H1 (cell line): ENCODE measurements at regions not wholly inside any gene's neighbourhood (a gene's known extent, or its start where the extent isn't known, plus 50 kb on each side); places are given as distances from the start of the nearest gene placed in this dataset.

ENCODE experiments used
- CTCF ChIA-PET: fragments of 300-600 bp; sonication (Branson Sonifier 250); formaldehyde crosslinking; loops from one replicate; lab custom pipeline; 2021; ENCODE audit not compliant: partially characterized antibody; lab: Charles Lee
- POLR2A ChIA-PET: fragments of 300-600 bp; sonication (Branson Sonifier 250); formaldehyde crosslinking; loops from one replicate; lab custom pipeline; 2021; ENCODE audit warnings: inconsistent platforms; ENCODE audit not compliant: partially characterized antibody; lab: Charles Lee
- DNase-seq, 2 experiments: peaks; one replicate each; pipeline versions ENCODE4 v3.0.0 to v3.0.0-alpha.2; 2010 to 2022; ENCODE audit warnings: low spot score in 2 of 2, low read depth in 1 of 2, mixed read lengths in 1 of 2
- FAIRE-seq: peaks from 2 replicates; lab custom pipeline; 2011; peaks lifted over from hg19 to GRCh38; lab: Jason Lieb, UNC
- H2AFZ ChIP-seq: 2 replicates; pipeline ENCODE4 v1.8.1; 2012; ENCODE audit warnings: low read length, inconsistent platforms
- H2AK5ac ChIP-seq: 2 replicates; pipeline ENCODE4 v1.6.1; 2013; ENCODE audit warnings: low read depth, low read length
- H2BK120ac ChIP-seq: replicated peaks from 2 replicates; pipeline ENCODE3; 2013; ENCODE audit warnings: low read depth, low read length, inconsistent platforms
- H2BK12ac ChIP-seq: 2 replicates; pipeline ENCODE4 v1.6.1; 2013; ENCODE audit warnings: low read depth, low read length
- H2BK15ac ChIP-seq: 2 replicates; pipeline ENCODE4 v1.6.1; 2013; ENCODE audit warnings: low read length
- H2BK20ac ChIP-seq: 2 replicates; pipeline ENCODE4 v1.6.1; 2013; ENCODE audit warnings: low read length
- H2BK5ac ChIP-seq: 2 replicates; pipeline ENCODE4 v1.6.1; 2013; ENCODE audit warnings: low read depth, low read length
- H3K14ac ChIP-seq: 2 replicates; pipeline ENCODE4 v1.6.1; 2013; ENCODE audit warnings: inconsistent platforms; ENCODE audit not compliant: insufficient read length
- H3K18ac ChIP-seq: 2 replicates; pipeline ENCODE4 v1.6.1; 2013; ENCODE audit warnings: low read length; ENCODE audit errors: extremely low read depth
- H3K23ac ChIP-seq: 2 replicates; pipeline ENCODE4 v1.6.1; 2013; ENCODE audit warnings: inconsistent platforms; ENCODE audit not compliant: insufficient read length
- H3K23me2 ChIP-seq: 2 replicates; pipeline ENCODE4 v1.6.1; 2013; ENCODE audit warnings: low read depth, low read length
- H3K27ac ChIP-seq: 2 replicates; pipeline ENCODE4 v1.6.1; 2011; ENCODE audit warnings: low read depth, low read length, inconsistent platforms
- H3K27me3 ChIP-seq, 4 experiments: replicated peaks in 1 of 4; 1 replicate in 1 of 4; 2 replicates in 3 of 4; pipeline versions ENCODE4 v1.6.1 to v1.8.1; 2011 to 2013; ENCODE audit warnings: low read length in 3 of 4, mild to moderate bottlenecking in 3 of 4, inconsistent platforms in 2 of 4, mixed read lengths in 2 of 4, moderate library complexity in 1 of 4; ENCODE audit not compliant: control insufficient read depth in 3 of 4, insufficient read depth in 3 of 4; ENCODE audit errors: extremely low read depth in 1 of 4
- H3K36me3 ChIP-seq, 4 experiments: 2 replicates each; pipeline versions ENCODE4 v1.6.1 to v1.8.1; 2011 to 2013; ENCODE audit warnings: mild to moderate bottlenecking in 4 of 4, low read length in 3 of 4, moderate library complexity in 2 of 4, control low read depth in 1 of 4, inconsistent platforms in 1 of 4; ENCODE audit not compliant: insufficient read depth in 4 of 4, control insufficient read depth in 2 of 4
- H3K4ac ChIP-seq: replicated peaks from 2 replicates; pipeline ENCODE3; 2013; ENCODE audit warnings: low read length, low read depth, mixed read lengths, inconsistent platforms; ENCODE audit not compliant: insufficient read length
- H3K4me1 ChIP-seq, 4 experiments: replicated peaks in 1 of 4; 1 replicate in 1 of 4; 2 replicates in 3 of 4; pipeline versions ENCODE4 v1.6.1 to v1.8.1; 2011 to 2013; ENCODE audit warnings: low read length in 3 of 4, inconsistent platforms in 2 of 4, mixed read lengths in 1 of 4; ENCODE audit not compliant: insufficient read depth in 4 of 4, control insufficient read depth in 3 of 4
- H3K4me2 ChIP-seq, 2 experiments: 2 replicates each; pipeline versions ENCODE4 v1.6.1 to v1.8.1; 2011 to 2013; ENCODE audit warnings: low read depth in 2 of 2, low read length in 2 of 2, control low read depth in 1 of 2, inconsistent platforms in 1 of 2, mild to moderate bottlenecking in 1 of 2; ENCODE audit not compliant: insufficient read depth in 1 of 2
- H3K4me3 ChIP-seq, 4 experiments: fragments of 200-600, 300-600 bp in 1 of 4; sonication (generic), shearing (Covaris generic), sonication (Bioruptor Twin) in 1 of 4; 2 replicates each; pipeline versions ENCODE4 v1.5.1 to v1.8.1; 2011 to 2016; ENCODE audit warnings: low read length in 4 of 4, low read depth in 3 of 4, control low read depth in 2 of 4, inconsistent platforms in 2 of 4, mild to moderate bottlenecking in 2 of 4, mixed read lengths in 1 of 4, moderate library complexity in 1 of 4; ENCODE audit not compliant: insufficient read depth in 2 of 4; ENCODE audit errors: extremely low read depth in 1 of 4
- H3K56ac ChIP-seq: replicated peaks from 2 replicates; pipeline ENCODE3; 2013; ENCODE audit warnings: low read depth, mild to moderate bottlenecking, mixed read lengths, low read length, inconsistent platforms; ENCODE audit not compliant: insufficient read length
- H3K79me1 ChIP-seq: 2 replicates; pipeline ENCODE4 v1.6.1; 2013; ENCODE audit warnings: low read depth, low read length, control low read depth
- H3K79me2 ChIP-seq, 2 experiments: 2 replicates each; pipeline versions ENCODE4 v1.6.1 to v1.8.1; 2012 to 2013; ENCODE audit warnings: low read length in 2 of 2, mild to moderate bottlenecking in 2 of 2, inconsistent platforms in 1 of 2; ENCODE audit not compliant: insufficient read depth in 2 of 2, control insufficient read depth in 1 of 2
- H3K9ac ChIP-seq, 4 experiments: replicated peaks in 1 of 4; 1 replicate in 1 of 4; 2 replicates in 3 of 4; pipeline versions ENCODE4 v1.6.1 to v1.8.1; 2011 to 2013; ENCODE audit warnings: low read depth in 3 of 4, low read length in 3 of 4, control low read depth in 2 of 4, mild to moderate bottlenecking in 2 of 4, moderate library complexity in 2 of 4, inconsistent platforms in 1 of 4; ENCODE audit errors: extremely low read depth in 1 of 4
- H3K9me3 ChIP-seq, 2 experiments: 2 replicates each; pipeline versions ENCODE4 v1.6.1 to v1.8.1; 2012 to 2013; ENCODE audit warnings: mild to moderate bottlenecking in 2 of 2, moderate library complexity in 2 of 2, control low read depth in 1 of 2, inconsistent platforms in 1 of 2, low read depth in 1 of 2, low read length in 1 of 2, mixed read lengths in 1 of 2; ENCODE audit not compliant: insufficient read depth in 2 of 2
- H4K20me1 ChIP-seq, 2 experiments: replicated peaks in 1 of 2; 2 replicates each; pipeline versions ENCODE3 to v1.8.1; 2011 to 2013; ENCODE audit warnings: inconsistent platforms in 2 of 2, low read length in 2 of 2, mild to moderate bottlenecking in 1 of 2; ENCODE audit not compliant: insufficient read depth in 2 of 2, control insufficient read depth in 1 of 2
- H4K5ac ChIP-seq: 2 replicates; pipeline ENCODE4 v1.6.1; 2013; ENCODE audit warnings: low read length, low read depth, mixed read lengths, inconsistent platforms; ENCODE audit not compliant: insufficient read length
- H4K8ac ChIP-seq: 2 replicates; pipeline ENCODE4 v1.8.0; 2013; ENCODE audit warnings: mild to moderate bottlenecking, moderate library complexity, low read length, inconsistent platforms; ENCODE audit not compliant: insufficient read depth; ENCODE audit errors: extremely low read depth
- H4K91ac ChIP-seq: replicated peaks from 2 replicates; pipeline ENCODE3; 2013; ENCODE audit warnings: low read length, mixed read lengths, inconsistent platforms; ENCODE audit not compliant: insufficient read length
- BACH1 ChIP-seq: IDR thresholded peaks from 2 replicates; pipeline ENCODE4 v1.6.1; 2012; ENCODE audit warnings: low read length, improper control_type of control experiment
- BRCA1 ChIP-seq: IDR thresholded peaks from 2 replicates; pipeline ENCODE4 v1.6.1; 2012; ENCODE audit warnings: low read depth, low read length, improper control_type of control experiment
- CTBP2 ChIP-seq: IDR thresholded peaks from 2 replicates; pipeline ENCODE4 v1.7.0; 2011; ENCODE audit warnings: borderline replicate concordance, mild to moderate bottlenecking, moderate library complexity, mixed read lengths, low read length; ENCODE audit not compliant: insufficient read depth, insufficient read length
- KDM1A ChIP-seq: fragments of 200-600, 300-600 bp; sonication (generic); IDR thresholded peaks from 2 replicates; pipeline ENCODE4 v1.7.1; 2016; ENCODE audit warnings: mild to moderate bottlenecking, low read length, borderline replicate concordance
- MAX ChIP-seq: IDR thresholded peaks from 2 replicates; pipeline ENCODE4 v1.6.1; 2012; ENCODE audit warnings: inconsistent platforms
- POLR2A ChIP-seq, 2 experiments: IDR thresholded peaks; 1 replicate in 1 of 2; 2 replicates in 1 of 2; pipeline ENCODE4 v1.6.1; 2011; ENCODE audit warnings: low read depth in 2 of 2, low read length in 2 of 2, mild to moderate bottlenecking in 2 of 2; ENCODE audit errors: control extremely low read depth in 1 of 2
- POU5F1 ChIP-seq: IDR thresholded peaks from 2 replicates; pipeline ENCODE4 v1.6.1; 2011; ENCODE audit warnings: low read depth, mild to moderate bottlenecking, low read length, moderate library complexity
- SIRT6 ChIP-seq: IDR thresholded peaks from one replicate; pipeline ENCODE4 v1.7.1; 2012; ENCODE audit warnings: low read length, inconsistent platforms
- WGBS, 2 experiments: shearing (Covaris generic) in 1 of 2; methylation state at CpG; one replicate each; pipeline versions ENCODE4 v1.1.6 to v1.1.7; 2013 to 2015; ENCODE audit warnings: low lambda C conversion rate in 2 of 2, mixed read lengths in 2 of 2, inconsistent platforms in 1 of 2, low coverage in 1 of 2, missing lambda C conversion rate in 1 of 2; ENCODE audit not compliant: insufficient replicate concordance in 2 of 2, insufficient coverage in 1 of 2, insufficient read length in 1 of 2; ENCODE audit errors: extremely low coverage in 1 of 2, missing lambda C conversion rate in 1 of 2; 5-methylcytosine and 5-hydroxymethylcytosine counted together

GRCh38 chrX:21153033-21153432 lies 221.2 kb upstream of the CNKSR2 start:
- ChIA-PET CTCF (no interaction called here), POLR2A (no interaction called here)
- Histone ChIP-seq H3K27ac (no peak overlapping the region), H3K9me3 (no peaks in the 10 kb centered on the region), H2BK5ac (no peak overlapping the region), H2BK12ac (no peak overlapping the region), H3K79me2 (no peaks in the 10 kb centered on the region), H3K18ac (no peak overlapping the region), H3K4ac (no peak overlapping the region), H3K79me1 (no peaks in the 10 kb centered on the region), H3K36me3 (no peaks in the 10 kb centered on the region), H2BK15ac (no peak overlapping the region), H2BK120ac (no peak overlapping the region), H3K23me2 (no peaks in the 10 kb centered on the region), H2AK5ac (no peak overlapping the region), H2BK20ac (no peak overlapping the region), H3K4me1 (peaks cover 0 to 2% (median 0%) of the 10 kb centered on the region in 4 experiments; a peak in 1 of 7 replicates), H3K4me2 (no peak overlapping the region), H2AFZ (no peak overlapping the region), H4K5ac (no peak overlapping the region), H3K9ac (no peak overlapping the region), H3K23ac (no peak overlapping the region), H3K27me3 (no peaks in the 10 kb centered on the region), H4K20me1 (no peaks in the 10 kb centered on the region), H4K91ac (no peak overlapping the region), H3K56ac (no peak overlapping the region), H3K4me3 (no peak overlapping the region), H4K8ac (no peak overlapping the region), H3K14ac (no peak overlapping the region)
- TF ChIP-seq BACH1 (no peak), KDM1A (no peak), CTBP2 (no peak), BRCA1 (no peak), SIRT6 (no peak), POLR2A (IDR thresholded peaks at IDR 0.05; ENCODE audit: control extremely low read depth in 1 of 2, low read depth in 2 of 2, low read length in 2 of 2) (no peak), POU5F1 (no peak), MAX (no peak)
- no peak for FAIRE-seq
- no peak for DNase-seq
- 83% methylated on average over 3 of the region's 3 CpGs; no CpG with 5 or more reads in 1 of the 2 experiments for WGBS, 2 experiments
